HG03103 (cell line): ENCODE measurements at regions not wholly inside any gene's neighbourhood (a gene's known extent, or its start where the extent isn't known, plus 50 kb on each side); places are given as distances from the start of the nearest gene placed in this dataset.

Experiments
- ATAC-seq: cut with Tn5 transposase; IDR thresholded peaks from one replicate; pipeline ENCODE4 v1.9.1; 2021; ENCODE audit warnings: low read depth; ENCODE audit not compliant: unreplicated experiment

DNA sequence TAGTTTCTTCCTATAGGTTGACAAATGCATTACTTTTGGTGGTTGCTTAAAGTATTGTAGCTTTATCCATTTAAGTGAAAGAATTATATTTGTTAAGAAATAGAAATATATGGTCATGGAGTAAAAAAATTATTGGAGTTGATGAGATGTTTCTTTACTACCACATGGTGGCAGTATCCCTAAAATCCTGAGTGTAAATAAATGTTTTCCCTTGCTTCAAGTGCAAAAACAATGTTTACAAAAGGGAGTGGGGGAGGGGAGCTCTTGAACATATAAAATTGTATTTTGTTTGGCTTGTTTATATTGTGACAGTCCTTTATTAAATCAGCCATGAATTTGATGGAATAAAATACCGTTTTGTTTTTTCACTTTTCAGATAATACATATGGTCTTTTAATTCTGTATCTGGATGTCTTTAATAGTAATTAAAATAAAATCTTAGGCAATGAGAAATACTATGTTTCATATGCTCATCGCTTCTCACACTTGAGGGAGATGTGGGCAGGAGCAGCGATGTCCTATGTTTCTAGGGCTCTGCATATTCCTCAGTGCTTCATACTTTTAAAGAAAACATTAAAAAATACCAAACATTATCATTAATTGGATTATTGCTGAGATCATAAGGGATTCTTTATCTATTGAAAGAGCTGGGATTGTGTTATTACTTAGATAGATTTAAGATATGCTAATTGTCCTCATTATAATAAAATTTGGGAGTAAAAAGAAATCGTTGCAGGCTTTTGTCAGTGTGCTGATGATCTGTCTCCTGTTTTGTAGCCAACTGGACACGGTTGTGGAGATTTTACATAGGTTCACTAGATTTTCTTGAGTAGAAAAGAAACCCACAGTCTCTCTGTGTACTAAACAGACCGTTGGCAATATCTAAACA is 349.7 kb downstream of the TUSC7 start:
- no peak for ATAC-seq

DNA sequence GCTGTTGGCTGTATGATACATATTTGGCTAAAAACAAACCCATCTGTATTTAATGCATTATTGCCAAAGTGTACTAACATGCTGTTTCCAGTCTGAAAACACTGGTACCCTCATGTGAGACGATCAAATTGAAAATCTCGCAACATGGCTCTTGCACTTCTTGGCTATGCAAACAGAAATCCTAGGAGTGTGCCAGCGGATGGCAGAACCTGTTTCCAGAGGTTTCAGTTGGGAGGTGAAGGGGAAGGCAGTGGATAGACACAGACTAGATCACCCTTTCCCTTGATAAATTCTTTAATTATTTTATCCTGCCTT is 350.3 kb downstream of the TUSC7 start:
- ATAC-seq: no peak

DNA sequence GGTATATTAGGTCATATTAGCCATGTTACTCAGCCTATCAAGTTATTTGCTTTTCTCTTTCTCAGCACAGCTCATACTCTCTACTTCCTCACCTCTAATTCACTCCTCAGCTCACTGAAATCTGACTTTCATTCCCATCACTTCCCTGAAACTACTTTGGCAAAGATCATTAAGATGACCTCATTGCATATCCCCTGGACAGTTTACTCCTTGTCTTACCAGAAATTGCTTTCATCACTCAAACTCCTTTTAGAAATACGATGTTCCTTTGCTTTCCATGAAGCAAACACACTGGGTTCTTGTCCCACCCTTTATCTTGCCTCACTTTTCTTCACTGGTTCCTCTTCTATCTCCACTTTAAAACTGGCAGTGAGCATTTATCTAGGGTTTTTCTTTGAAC is 354.4 kb downstream of the TUSC7 start:
- no peak for ATAC-seq

DNA sequence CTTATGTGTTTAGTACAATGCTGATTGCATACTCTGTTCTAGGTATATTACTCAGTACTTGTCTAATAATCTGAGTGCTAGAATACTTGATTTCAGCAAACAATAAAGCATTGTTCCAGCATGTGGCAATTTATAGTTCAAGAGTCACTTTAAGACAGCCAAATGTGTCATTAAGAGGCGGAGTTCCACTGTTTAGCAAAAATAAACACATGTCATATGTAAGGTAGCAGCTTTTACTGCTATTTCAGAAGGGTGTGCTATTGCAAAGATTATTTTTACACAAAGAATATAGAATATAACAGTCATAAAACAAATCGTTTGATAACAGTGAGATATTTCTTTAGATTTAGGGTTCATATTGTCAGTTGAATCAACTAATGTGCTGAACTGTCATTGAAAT is 358.7 kb downstream of the TUSC7 start:
- no peak for ATAC-seq

DNA sequence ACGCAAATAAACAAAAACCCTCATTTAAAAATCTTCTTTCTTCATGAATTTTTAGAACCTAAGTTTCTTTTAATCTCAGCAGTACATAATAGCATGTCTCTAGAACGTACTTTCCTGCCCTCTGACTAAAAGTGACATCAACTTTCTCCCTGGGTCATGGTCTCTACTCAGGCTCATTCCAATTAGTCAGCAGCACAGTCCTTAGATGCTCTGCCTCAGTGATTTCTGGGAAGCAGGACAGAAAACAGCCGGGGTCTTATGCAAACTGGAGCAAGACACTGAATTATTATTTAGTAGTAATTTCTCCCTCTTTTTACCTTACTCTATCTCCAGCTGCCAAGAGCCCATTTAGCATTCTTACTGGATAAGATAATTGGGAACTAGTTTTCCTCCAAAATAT is 365.2 kb downstream of the TUSC7 start:
- no peak for ATAC-seq

DNA sequence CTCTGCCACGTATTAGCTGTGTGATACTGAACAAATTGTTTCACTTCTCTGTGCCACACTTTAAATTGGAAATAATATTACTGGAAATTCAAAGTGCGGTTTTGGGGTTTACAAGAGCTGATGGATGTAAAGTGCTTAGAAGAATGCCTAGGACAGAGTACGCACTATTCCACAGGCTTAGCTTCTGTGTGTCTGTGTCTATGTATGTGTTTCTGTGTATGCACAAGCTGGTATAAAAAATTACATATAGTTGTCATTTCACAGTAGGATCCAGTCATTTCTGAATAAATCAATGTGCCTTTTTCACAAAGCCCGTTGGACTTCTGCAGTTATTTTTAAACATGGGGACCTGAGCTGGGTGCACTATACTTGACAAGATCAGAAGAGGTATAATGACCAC is 370.4 kb downstream of the TUSC7 start:
- ATAC-seq: no peak

DNA sequence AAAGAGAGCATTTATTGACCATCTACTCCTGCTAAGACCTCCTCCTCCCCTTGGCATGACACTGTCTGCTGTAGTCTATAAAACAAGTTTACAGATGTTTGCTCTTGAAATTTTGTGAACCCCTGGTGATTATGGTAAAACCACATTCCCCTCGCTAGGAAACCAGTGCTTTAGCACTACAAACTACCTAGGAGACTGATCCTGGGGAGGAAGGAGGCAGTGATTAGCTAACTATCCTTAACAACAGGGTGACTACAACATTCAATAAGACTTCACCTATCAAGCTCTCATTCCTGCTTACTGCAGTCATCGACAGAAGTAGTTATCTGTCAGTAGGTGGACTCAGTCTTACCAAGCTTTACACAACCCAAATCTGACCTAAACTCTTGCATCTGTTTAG is 371.3 kb downstream of the TUSC7 start:
- ATAC-seq: no peak

DNA sequence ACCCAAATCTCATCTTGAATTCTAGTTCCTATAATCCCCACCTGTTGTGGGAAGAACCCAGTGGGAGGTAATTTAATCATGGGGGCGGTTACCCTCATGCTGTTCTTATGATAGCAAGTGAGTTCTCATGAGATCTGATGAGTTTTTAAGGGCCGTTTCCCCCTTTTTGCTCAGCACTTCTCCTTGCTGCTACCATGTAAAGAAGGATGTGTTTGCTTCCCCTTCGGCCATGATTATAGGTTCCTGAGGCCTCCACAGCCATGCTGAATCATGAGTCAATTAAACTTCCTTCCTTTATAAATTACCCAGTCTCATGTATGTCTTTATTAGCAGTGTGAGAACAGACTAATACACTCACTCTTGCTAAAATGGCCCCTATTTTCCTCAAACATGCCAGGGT is 374.7 kb downstream of the TUSC7 start:
- no peak for ATAC-seq

DNA sequence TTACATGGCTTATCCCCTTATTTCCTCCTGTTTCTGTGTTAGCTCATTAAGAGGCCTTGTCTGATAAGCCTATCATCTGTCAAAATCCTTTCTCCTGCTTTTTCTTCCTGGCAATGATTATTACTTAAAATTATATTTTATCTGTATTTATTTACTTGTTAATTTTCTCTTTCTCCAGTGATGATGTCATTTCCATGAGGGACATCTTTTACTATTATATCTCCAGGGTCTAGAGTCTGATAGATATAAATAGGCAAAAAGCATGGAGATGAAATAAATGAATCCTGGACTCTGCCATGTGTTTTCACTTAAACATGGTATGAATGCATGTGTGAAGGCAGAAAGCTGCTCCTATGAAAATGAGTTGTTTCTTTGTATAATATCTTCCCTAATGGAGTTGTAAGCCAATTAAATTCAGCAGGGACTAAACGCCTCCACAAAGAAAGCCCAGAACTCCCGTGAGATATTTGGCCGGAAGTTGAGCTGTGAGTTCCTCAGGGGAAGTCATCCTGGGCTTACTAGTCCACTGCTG is 375.2 kb downstream of the TUSC7 start:
- no peak for ATAC-seq

DNA sequence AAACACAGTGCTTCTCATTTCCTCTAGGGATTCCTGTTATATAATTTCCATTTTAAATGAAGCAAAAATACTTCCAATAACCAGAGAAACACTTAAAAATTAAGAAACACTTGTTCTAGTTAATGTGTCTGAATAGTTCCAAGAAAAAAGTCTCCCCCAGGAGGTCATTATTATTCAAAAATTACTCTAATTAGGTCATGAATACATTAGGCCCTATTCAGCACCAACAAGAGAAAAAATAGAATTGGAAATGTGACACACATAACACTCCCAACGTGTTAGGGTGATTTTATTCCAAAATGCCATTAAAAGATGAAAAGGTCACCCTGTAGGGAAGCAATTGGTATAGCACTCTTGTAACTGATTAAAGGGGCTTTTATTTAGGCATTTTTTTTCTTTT is 382.1 kb downstream of the TUSC7 start:
- no peak for ATAC-seq

DNA sequence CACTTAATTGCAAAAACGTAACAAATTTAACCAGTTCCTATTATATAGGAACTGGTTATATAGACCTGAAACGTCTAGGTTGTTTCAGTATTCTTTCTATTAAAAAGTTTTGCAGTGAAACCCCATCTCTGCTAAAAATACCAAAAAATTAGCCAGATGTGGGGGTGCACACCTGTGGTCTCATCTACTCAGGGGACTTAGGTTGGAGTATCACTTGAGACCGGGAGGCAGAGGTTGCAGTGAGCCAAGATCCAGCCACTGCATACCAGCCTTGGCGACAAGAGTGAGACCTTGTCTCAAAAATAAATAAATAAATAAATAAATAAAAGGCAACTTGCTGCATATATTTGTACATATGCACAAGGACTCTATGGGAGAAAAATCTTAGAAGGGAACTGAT is 387.0 kb downstream of the TUSC7 start:
- no peak for ATAC-seq

DNA sequence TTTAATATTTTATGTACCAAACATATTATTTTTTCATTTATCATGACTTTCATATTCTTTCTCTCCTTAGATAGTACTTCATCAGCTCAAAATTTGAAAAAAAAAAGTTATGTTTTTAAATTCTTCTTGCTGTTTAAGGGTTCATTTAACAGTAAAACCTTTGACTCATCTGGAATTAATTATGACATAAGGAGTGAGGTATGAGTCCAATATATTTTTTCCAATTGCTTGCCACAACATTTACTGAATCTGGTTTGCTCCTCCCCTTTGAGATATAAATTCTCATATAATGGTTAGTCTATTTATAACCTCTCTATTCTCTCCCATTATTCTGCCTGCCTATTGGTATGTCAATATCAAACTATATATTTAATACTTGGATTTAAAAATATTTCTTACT is 387.8 kb downstream of the TUSC7 start:
- no peak for ATAC-seq

DNA sequence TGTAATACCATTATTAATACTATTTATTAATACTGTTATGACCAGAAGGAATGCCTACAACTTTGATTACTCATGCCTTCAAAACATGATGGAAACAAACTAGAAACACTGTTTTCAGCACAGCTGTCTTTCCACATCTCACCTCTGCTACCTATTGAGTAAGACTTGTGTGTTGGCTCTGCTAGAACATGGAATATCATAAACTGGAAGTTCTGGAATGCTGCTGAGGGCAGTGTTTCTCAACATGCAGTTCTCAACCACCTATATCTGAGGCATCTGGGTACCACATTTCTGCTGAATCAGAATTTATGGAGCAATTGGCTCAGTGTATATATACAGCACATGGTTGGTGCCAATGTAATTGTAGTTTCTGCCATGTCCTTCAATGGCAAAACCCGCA is 392.1 kb downstream of the TUSC7 start:
- ATAC-seq: no peak

DNA sequence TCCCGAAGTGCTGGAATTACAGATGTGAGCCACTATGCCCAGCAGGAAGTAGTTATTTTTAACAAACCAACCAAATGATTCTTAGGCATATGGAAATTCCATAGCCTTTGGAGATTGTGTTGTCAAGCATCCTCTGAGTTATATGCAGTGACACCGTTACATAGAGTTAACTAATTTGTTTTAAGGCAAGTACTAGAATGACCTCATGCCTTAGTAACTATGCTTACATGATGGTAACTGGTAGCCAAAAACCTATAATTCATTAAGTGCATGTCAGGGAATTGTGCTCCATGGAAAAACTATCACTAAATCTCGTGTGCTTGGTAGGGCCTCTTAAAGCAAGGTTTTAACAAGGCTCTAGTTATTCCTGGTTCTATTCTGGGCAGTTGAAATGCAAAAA is 392.8 kb downstream of the TUSC7 start:
- ATAC-seq: no peak

DNA sequence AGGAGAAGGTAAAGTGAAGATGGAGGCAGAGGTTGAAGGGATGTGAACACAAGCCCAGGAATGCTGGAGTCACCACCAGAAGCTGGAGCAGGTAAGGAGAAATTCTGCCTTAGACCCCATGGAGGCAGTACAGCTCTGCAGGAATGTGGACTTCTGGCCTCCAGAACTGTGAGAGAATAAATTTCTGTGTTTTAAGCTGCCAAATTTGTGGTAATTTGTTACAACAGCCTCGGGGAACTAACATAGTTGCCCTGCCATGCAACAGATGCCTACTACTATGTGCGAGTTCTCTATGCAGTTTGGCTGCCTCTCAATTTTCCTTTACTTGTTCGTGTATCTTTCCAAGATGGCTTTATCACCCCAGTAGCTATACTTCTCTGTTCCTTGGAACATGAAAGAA is 394.1 kb downstream of the TUSC7 start:
- ATAC-seq: no peak

DNA sequence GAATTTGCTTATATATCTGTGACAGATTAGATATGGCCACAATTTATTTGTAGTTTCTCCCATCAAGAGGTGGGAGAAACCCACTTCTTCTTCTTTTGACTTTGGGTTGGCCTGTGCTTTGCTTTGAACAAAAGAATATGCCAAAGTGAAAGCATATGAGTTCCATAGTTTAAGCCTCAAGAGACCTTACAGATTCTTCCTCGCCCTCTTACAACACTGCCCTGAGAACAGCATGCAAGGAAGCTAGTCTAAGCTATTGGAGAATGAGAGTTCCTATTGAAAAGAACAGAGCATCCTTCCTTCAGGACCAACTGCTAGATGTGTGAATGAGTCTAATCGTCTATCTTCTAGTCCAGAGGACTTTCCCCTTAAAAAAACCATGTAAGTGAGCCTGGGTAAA is 394.8 kb downstream of the TUSC7 start:
- ATAC-seq: no peak

DNA sequence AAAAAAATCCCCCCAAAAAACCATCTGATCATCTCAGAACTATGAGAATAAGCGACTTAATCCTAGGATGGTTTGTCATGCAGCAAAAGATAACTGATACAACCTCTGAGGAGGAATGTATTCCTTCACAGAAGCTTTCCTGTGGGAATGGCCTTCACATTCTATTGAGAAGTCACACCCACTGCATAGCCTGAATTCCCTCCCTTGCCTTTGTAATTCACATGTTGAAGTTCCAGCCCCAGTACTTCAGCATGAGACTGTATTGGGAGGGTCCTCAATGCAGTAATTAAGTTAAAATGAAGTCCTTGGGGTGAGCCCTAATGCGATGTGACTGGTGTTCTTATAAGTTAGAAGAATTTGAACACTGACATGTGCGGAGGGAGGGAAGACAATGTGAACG is 395.2 kb downstream of the TUSC7 start:
- ATAC-seq: no peak

DNA sequence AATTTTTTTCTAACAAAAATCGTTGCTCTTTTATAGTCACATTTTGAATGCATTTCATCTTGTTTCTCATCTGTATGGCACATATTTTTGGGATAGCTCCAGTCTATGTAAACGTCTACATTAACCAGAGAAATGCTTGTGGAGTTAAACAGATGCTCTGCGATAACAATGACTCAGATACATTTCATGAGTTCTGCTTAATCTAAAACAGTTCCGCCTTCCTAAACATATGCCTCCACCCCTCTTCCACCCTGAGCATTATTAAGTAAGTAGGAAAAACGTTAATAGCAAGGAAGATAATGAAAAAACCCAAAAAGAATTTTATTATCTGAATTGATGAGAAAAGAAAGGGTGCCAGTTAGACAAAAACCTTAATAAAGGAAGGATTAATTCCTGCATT is 396.1 kb downstream of the TUSC7 start:
- ATAC-seq: no peak

DNA sequence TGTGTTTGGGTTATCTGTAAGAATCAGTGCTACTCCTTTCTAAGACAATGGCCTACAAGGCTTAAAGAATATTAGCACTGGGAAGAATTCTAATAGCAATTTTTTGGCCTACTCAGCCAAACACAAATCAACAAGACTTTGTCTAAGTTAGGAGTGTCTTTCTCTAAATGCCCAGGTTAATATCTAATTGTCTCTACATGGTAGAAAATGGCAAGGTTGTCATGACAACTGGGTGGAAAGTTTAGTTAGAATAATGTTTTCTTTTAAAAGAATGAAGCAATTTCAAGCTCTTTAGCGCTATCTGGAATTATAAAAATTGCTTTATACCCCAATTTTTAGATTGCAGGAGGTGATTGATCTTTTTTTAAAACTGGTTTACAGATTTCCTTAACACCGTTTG is 396.8 kb downstream of the TUSC7 start:
- ATAC-seq: no peak

DNA sequence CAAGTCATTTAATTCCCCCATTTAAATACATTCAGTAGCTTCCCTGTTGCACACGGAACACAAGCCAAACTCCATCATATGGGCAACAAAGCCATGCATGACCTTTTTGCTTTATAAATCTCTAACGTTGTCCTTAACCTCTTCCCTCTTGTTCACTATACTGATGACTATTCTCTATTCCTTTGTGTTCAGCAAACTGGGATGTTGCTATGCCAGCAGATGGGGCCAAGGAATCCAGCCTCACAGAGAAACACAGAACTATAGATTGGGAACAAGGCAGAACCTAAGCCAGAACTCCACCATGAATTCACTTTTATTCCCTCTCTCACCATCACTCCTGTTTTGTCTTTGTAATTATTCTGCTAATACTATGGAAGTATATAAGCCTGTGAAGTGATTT is 398.4 kb downstream of the TUSC7 start:
- ATAC-seq: no peak

DNA sequence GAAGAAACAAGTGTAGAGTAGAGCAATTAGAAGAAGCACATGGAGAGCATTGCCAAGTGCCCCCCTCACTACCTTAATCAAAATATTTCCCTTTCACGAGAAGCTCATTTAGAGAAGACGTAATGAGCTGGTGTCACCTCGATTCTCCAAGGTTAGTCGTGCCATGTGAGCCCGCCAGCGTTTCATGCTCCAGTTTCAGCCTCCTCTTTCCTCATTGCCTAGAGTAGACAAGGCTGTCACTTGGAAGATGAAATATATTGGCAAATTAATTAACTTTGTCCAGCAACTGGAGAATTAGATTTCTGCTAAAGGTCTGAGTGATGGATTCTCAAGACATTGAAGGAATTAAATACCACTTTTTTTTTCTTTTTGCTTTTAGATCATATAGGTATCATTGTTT is 399.6 kb downstream of the TUSC7 start:
- no peak for ATAC-seq

DNA sequence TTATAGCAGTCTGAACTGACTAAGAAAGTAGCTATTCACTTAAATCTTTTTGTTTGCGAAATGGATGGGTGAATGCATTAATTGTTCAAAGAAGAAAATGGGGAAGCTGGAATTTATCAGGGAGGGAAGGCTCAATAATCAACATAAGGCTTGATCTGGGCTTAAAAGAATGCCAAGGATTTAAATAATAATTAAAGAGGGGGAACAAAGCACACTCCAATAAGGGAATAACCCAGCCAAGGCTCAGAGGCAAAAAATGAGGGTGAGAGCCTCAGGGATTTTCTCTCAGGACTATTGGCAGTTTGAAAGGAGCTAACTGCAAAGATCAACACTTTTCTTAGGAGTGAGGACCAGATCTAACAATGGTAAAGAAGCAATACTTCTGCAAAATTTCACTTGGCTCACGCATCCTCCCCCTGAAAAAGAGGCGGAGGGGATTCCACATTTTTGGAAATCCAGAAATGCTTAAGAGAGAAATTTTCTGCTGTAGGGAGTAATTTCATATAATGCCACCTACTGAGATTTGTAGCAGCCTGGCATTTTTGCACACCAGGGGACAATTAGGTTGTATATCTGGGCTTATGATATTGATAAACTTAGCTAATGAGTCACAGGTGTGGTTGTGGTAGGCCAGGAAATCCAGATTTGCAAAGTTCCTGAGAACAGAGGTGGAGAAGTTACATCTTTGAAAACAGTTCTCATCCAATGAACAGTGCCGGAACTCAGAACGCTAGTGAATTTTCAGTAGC is 405.1 kb downstream of the TUSC7 start:
- no peak for ATAC-seq
